Peyer's patch (tissue), 4 donors: ENCODE measurements at regions not wholly inside any gene's neighbourhood (a gene's known extent, or its start where the extent isn't known, plus 50 kb on each side); places are given as distances from the start of the nearest gene placed in this dataset.

Experiments
- POLR2A ChIP-seq, 2 donors: fragments of 450-650 bp; IDR thresholded peaks; one replicate each; pipeline ENCODE4 v1.5.1; 2017; ENCODE audit warnings: antibody characterized with exemption in 2 of 2, mild to moderate bottlenecking in 2 of 2, moderate library complexity in 2 of 2
- TF ChIP-seq, protein P1 (sequence below), 6 experiments: fragments of 450-650 bp in 4 of 6; fragments of 200-600 bp in 2 of 6; sonication (generic) in 1 of 6; IDR thresholded peaks; one replicate each; pipeline ENCODE4 v1.5.1; 2017 to 2019; ENCODE audit warnings: antibody characterized with exemption in 6 of 6, mild to moderate bottlenecking in 3 of 6, moderate library complexity in 1 of 6

DNA sequence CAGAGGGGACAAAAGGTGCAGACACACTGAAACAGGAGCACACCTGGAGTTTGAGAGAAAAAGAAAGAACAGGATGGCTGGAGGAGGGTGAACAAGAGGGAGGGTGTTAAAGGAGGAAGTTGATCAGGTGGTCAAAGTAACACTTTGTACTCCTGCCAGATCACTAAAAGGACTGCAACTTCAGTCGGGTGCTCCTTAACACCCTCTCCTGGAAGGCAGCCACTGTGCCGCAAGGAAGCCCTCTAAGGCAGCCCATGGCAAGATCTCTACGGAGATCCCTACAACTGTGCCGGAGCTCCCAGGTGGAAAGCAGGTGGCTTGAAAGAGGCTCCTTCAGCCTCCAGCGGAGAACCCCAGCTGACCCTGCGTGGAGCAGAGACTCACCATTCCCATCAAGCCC lies 124.4 kb upstream of the MSX2 start:
- TF ChIP-seq, protein P1, sequence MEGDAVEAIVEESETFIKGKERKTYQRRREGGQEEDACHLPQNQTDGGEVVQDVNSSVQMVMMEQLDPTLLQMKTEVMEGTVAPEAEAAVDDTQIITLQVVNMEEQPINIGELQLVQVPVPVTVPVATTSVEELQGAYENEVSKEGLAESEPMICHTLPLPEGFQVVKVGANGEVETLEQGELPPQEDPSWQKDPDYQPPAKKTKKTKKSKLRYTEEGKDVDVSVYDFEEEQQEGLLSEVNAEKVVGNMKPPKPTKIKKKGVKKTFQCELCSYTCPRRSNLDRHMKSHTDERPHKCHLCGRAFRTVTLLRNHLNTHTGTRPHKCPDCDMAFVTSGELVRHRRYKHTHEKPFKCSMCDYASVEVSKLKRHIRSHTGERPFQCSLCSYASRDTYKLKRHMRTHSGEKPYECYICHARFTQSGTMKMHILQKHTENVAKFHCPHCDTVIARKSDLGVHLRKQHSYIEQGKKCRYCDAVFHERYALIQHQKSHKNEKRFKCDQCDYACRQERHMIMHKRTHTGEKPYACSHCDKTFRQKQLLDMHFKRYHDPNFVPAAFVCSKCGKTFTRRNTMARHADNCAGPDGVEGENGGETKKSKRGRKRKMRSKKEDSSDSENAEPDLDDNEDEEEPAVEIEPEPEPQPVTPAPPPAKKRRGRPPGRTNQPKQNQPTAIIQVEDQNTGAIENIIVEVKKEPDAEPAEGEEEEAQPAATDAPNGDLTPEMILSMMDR (IDR thresholded peaks at IDR 0.05), result peak in 2 of 6 experiments; percentile 7 to 27
- no peak for TF ChIP-seq POLR2A (IDR thresholded peaks at IDR 0.05)
